ENCODE measurements at regions not wholly inside any gene's neighbourhood (a gene's known extent, or its start where the extent isn't known, plus 50 kb on each side); places are given as distances from the start of the nearest gene placed in this dataset.

GRCh38 chr10:125350519-125350918 lies 190.2 kb upstream of the CTBP2 start:
- no peak for TF ChIP-seq POLR2A (IDR thresholded peaks at IDR 0.05)
- TF ChIP-seq, protein P1, sequence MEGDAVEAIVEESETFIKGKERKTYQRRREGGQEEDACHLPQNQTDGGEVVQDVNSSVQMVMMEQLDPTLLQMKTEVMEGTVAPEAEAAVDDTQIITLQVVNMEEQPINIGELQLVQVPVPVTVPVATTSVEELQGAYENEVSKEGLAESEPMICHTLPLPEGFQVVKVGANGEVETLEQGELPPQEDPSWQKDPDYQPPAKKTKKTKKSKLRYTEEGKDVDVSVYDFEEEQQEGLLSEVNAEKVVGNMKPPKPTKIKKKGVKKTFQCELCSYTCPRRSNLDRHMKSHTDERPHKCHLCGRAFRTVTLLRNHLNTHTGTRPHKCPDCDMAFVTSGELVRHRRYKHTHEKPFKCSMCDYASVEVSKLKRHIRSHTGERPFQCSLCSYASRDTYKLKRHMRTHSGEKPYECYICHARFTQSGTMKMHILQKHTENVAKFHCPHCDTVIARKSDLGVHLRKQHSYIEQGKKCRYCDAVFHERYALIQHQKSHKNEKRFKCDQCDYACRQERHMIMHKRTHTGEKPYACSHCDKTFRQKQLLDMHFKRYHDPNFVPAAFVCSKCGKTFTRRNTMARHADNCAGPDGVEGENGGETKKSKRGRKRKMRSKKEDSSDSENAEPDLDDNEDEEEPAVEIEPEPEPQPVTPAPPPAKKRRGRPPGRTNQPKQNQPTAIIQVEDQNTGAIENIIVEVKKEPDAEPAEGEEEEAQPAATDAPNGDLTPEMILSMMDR (IDR thresholded peaks at IDR 0.05), result no peak

All from adrenal gland (tissue), 5 donors.